Panc1 (cell line): ENCODE measurements at regions not wholly inside any gene's neighbourhood (a gene's known extent, or its start where the extent isn't known, plus 50 kb on each side); places are given as distances from the start of the nearest gene placed in this dataset.

Experiments used
- POLR2AphosphoS5 ChIP-seq: IDR thresholded peaks from 2 replicates; pipeline ENCODE4 v1.6.1; 2012; ENCODE audit warnings: mild to moderate bottlenecking, low read depth, low read length, moderate library complexity
- REST ChIP-seq, 2 experiments: IDR thresholded peaks; 2 replicates each; pipeline ENCODE4 v1.6.1; 2011 to 2012; ENCODE audit warnings: low read depth in 2 of 2, control low read depth in 1 of 2, low read length in 1 of 2, mild to moderate bottlenecking in 1 of 2, moderate library complexity in 1 of 2; ENCODE audit not compliant: insufficient read depth in 1 of 2
- TCF7L2 ChIP-seq: IDR thresholded peaks from 2 replicates; pipeline ENCODE4 v1.6.1; 2011; ENCODE audit warnings: mild to moderate bottlenecking, low read depth, low read length, inconsistent platforms
- TF ChIP-seq, protein P1 (sequence below): fragments of 450-650 bp; IDR thresholded peaks from 2 replicates; pipeline ENCODE4 v1.5.1; 2017; ENCODE audit warnings: mild to moderate bottlenecking

GRCh38 chr15:35151782-35152181 lies 66.7 kb upstream of the NANOGP8 start:
- TF ChIP-seq, protein P1, sequence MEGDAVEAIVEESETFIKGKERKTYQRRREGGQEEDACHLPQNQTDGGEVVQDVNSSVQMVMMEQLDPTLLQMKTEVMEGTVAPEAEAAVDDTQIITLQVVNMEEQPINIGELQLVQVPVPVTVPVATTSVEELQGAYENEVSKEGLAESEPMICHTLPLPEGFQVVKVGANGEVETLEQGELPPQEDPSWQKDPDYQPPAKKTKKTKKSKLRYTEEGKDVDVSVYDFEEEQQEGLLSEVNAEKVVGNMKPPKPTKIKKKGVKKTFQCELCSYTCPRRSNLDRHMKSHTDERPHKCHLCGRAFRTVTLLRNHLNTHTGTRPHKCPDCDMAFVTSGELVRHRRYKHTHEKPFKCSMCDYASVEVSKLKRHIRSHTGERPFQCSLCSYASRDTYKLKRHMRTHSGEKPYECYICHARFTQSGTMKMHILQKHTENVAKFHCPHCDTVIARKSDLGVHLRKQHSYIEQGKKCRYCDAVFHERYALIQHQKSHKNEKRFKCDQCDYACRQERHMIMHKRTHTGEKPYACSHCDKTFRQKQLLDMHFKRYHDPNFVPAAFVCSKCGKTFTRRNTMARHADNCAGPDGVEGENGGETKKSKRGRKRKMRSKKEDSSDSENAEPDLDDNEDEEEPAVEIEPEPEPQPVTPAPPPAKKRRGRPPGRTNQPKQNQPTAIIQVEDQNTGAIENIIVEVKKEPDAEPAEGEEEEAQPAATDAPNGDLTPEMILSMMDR: no peak
- TF ChIP-seq POLR2AphosphoS5 (no peak), REST (IDR thresholded peaks at IDR 0.05; ENCODE audit: insufficient read depth in 1 of 2, low read depth in 2 of 2, low read length in 1 of 2) (no peak), TCF7L2 (no peak)
